ENCODE measurements at regions not wholly inside any gene's neighbourhood (a gene's known extent, or its start where the extent isn't known, plus 50 kb on each side); places are given as distances from the start of the nearest gene placed in this dataset.
"Not testable (repeated sequence)": the region's sequence is repeated elsewhere in the genome, so short reads cannot be mapped to it uniquely, and the experiment has no call there.

GRCh38 chr11:25247336-25247735 is 750.5 kb downstream of the LUZP2 start:
- TF ChIP-seq CTCF (IDR thresholded peaks at IDR 0.05; ENCODE audit: insufficient read depth, low read depth, low read length, missing control alignments) = no peak
- DNase-seq (ENCODE audit: low read depth) = peak; percentile 35

DNA sequence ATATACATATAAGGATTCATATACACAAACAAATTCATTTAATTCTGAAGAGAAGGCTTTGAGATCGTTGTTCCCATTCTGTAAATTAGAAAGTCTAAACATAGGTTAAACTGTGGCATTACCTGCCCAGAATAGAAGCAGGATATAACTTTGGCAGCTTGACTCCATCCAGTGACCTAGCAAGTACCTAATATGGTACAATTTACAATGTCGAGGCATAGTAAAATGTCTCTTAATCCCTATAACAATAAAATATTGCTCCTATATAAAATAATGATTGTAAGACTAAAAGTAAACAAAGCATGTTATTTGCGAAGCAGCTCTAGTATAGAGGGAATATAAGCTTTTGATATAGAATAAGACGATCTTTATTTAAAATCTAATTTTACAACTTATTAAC is 756.0 kb downstream of the LUZP2 start:
- no peak for DNase-seq (ENCODE audit: low read depth)
- no peak for TF ChIP-seq CTCF (IDR thresholded peaks at IDR 0.05; ENCODE audit: insufficient read depth, low read depth, low read length, missing control alignments)
- H3K4me3 ChIP-seq (ENCODE audit: low read length) = no peak overlapping the region

More at GRCh38 chr11:25247336-25247735, 750.5 kb downstream of the LUZP2 start:
- H3K4me3 ChIP-seq (ENCODE audit: low read length) = no peak overlapping the region

GRCh38 chr11:25263861-25264260 is 767.0 kb downstream of the LUZP2 start:
- not testable (repeated sequence) for H3K4me3 ChIP-seq (ENCODE audit: low read length); DNase-seq (ENCODE audit: low read depth)

DNA sequence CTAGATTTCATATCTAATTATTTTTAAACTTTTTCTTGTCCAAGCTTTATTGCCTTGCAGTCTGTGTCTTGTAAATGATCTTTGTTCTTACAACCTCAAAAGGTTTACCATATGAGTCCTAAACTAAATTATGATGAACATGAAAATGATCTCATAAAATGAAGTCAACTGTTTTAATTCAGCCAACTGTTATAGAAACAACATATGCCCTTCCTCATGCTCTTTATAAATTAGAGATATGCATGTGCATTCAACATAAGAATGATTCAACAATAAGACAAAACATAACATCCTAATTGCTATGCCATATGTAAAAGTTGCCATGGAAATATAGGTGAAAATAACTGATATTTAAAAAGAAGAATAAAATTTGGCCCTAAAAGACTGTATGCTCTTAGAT is 774.4 kb downstream of the LUZP2 start:
- no peak for DNase-seq (ENCODE audit: low read depth)
- no peak for TF ChIP-seq CTCF (IDR thresholded peaks at IDR 0.05; ENCODE audit: insufficient read depth, low read depth, low read length, missing control alignments)
- H3K4me3 ChIP-seq (ENCODE audit: low read length) = no peak overlapping the region

DNA sequence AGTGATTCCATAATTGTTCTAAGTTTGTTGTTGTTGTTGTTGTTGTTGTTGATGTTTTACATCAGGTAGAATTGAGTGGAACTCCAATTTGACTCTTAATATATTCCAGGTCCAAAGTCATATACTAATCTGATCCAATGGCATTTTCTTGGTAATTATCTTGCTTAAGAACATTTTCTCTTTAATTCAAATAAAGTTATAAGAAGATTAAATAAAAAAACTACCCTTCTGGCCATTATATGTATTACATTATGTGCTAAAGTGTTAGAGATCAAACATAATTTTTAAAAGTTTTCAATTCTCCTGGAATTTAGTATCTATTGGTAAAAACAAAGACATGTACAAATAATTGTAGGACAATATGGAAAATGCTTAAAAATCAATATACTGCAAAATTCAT is 775.4 kb downstream of the LUZP2 start:
- no peak for TF ChIP-seq CTCF (IDR thresholded peaks at IDR 0.05; ENCODE audit: insufficient read depth, low read depth, low read length, missing control alignments)
- DNase-seq (ENCODE audit: low read depth) = no peak
- no peak overlapping the region for H3K4me3 ChIP-seq (ENCODE audit: low read length)

GRCh38 chr11:25280821-25281220 is 784.0 kb downstream of the LUZP2 start:
- H3K4me3 ChIP-seq (ENCODE audit: low read length); DNase-seq (ENCODE audit: low read depth): not testable (repeated sequence)

- no peak for DNase-seq (ENCODE audit: low read depth)
- no peak overlapping the region for H3K4me3 ChIP-seq (ENCODE audit: low read length)
- no peak for TF ChIP-seq CTCF (IDR thresholded peaks at IDR 0.05; ENCODE audit: insufficient read depth, low read depth, low read length, missing control alignments)
Observed at GRCh38 chr11:25293166-25293565, 796.3 kb downstream of the LUZP2 start.

- TF ChIP-seq CTCF (IDR thresholded peaks at IDR 0.05; ENCODE audit: insufficient read depth, low read depth, low read length, missing control alignments) = no peak
- no peak overlapping the region for H3K4me3 ChIP-seq (ENCODE audit: low read length)
- no peak for DNase-seq (ENCODE audit: low read depth)
Observed at GRCh38 chr11:25298450-25298849, 801.6 kb downstream of the LUZP2 start.

Measured in epithelial cell of esophagus (primary cell).